ENCODE measurements at regions not wholly inside any gene's neighbourhood (a gene's known extent, or its start where the extent isn't known, plus 50 kb on each side); places are given as distances from the start of the nearest gene placed in this dataset.

- no peak for DNase-seq (ENCODE audit: extremely low read depth, low read depth, low spot score)
Measured at GRCh38 chr21:16842696-16843035, 670.2 kb upstream of the CXADR start.

- DNase-seq (ENCODE audit: extremely low read depth, low read depth, low spot score) = no peak
Measured at GRCh38 chr21:16847211-16847610, 665.6 kb upstream of the CXADR start.

- DNase-seq (ENCODE audit: extremely low read depth, low read depth, low spot score) = no peak
Measured at GRCh38 chr21:16851054-16851453, 661.8 kb upstream of the CXADR start.

- no peak for DNase-seq (ENCODE audit: extremely low read depth, low read depth, low spot score)
Measured at GRCh38 chr21:16855164-16855667, 657.6 kb upstream of the CXADR start.

- no peak for DNase-seq (ENCODE audit: extremely low read depth, low read depth, low spot score)
Measured at GRCh38 chr21:16863362-16863905, 649.4 kb upstream of the CXADR start.

- no peak for DNase-seq (ENCODE audit: extremely low read depth, low read depth, low spot score)
Measured at GRCh38 chr21:16863908-16864307, 648.9 kb upstream of the CXADR start.

GRCh38 chr21:16865632-16866031, 647.2 kb upstream of the CXADR start:
- DNase-seq (ENCODE audit: extremely low read depth, low read depth, low spot score) = no peak

GRCh38 chr21:16866851-16867250, 646.0 kb upstream of the CXADR start:
- DNase-seq (ENCODE audit: extremely low read depth, low read depth, low spot score) = no peak

- DNase-seq (ENCODE audit: extremely low read depth, low read depth, low spot score) = no peak
Measured at GRCh38 chr21:16870103-16870502, 642.7 kb upstream of the CXADR start.

GRCh38 chr21:16872616-16873015, 640.2 kb upstream of the CXADR start:
- no peak for DNase-seq (ENCODE audit: extremely low read depth, low read depth, low spot score)

- DNase-seq (ENCODE audit: extremely low read depth, low read depth, low spot score) = no peak
Measured at GRCh38 chr21:16873176-16873575, 639.7 kb upstream of the CXADR start.

GRCh38 chr21:16873596-16873995, 639.2 kb upstream of the CXADR start:
- no peak for DNase-seq (ENCODE audit: extremely low read depth, low read depth, low spot score)

GRCh38 chr21:16879479-16879878, 633.4 kb upstream of the CXADR start:
- no peak for DNase-seq (ENCODE audit: extremely low read depth, low read depth, low spot score)

GRCh38 chr21:16891821-16892220, 621.0 kb upstream of the CXADR start:
- no peak for DNase-seq (ENCODE audit: extremely low read depth, low read depth, low spot score)

GRCh38 chr21:16900685-16901084, 612.2 kb upstream of the CXADR start:
- no peak for DNase-seq (ENCODE audit: extremely low read depth, low read depth, low spot score)

- no peak for DNase-seq (ENCODE audit: extremely low read depth, low read depth, low spot score)
Measured at GRCh38 chr21:16908077-16908476, 604.8 kb upstream of the CXADR start.

GRCh38 chr21:16910435-16911165, 602.2 kb upstream of the CXADR start:
- DNase-seq (ENCODE audit: extremely low read depth, low read depth, low spot score) = no peak

GRCh38 chr21:16911166-16911607, 601.7 kb upstream of the CXADR start:
- no peak for DNase-seq (ENCODE audit: extremely low read depth, low read depth, low spot score)

GRCh38 chr21:16912075-16912474, 600.8 kb upstream of the CXADR start:
- no peak for DNase-seq (ENCODE audit: extremely low read depth, low read depth, low spot score)

- DNase-seq (ENCODE audit: extremely low read depth, low read depth, low spot score) = no peak
Measured at GRCh38 chr21:16913010-16913409, 599.8 kb upstream of the CXADR start.

- no peak for DNase-seq (ENCODE audit: extremely low read depth, low read depth, low spot score)
Measured at GRCh38 chr21:16928439-16928838, 584.4 kb upstream of the CXADR start.

GRCh38 chr21:16932314-16932713, 580.5 kb upstream of the CXADR start:
- DNase-seq (ENCODE audit: extremely low read depth, low read depth, low spot score) = no peak

GRCh38 chr21:16942703-16943102, 570.1 kb upstream of the CXADR start:
- DNase-seq (ENCODE audit: extremely low read depth, low read depth, low spot score) = no peak
